ENCODE measurements at regions not wholly inside any gene's neighbourhood (a gene's known extent, or its start where the extent isn't known, plus 50 kb on each side); places are given as distances from the start of the nearest gene placed in this dataset.
"Not testable (repeated sequence)": the region's sequence is repeated elsewhere in the genome, so short reads cannot be mapped to it uniquely, and the experiment has no call there.

- intact Hi-C loops (cut with DNase I) = no loop called here
- DNase-seq (ENCODE audit: low spot score) = no peak
- no peak for ATAC-seq
Measured at GRCh38 chr9:32881948-32882347, 98.6 kb downstream of the TMEM215 start.

DNA sequence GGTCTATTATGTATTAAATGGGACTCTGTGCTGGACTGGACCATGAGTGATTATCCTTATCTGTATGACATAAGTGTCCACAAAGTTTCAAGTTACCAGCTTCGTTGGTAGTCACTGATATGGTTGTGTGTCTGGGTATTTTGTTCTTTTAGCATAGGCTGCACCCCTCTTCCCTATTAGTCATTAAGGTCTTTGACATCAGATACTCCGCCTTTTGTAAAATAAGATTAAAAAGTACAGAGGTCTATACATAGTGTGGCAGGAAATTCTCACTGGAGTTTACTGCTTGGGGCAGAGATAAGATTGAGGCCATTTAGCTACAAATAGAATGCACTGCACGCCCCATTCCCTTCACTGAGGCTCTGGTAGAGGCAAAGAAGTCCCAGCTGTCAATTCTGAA, 99.4 kb downstream of the TMEM215 start:
- DNase-seq (ENCODE audit: low spot score) (no peak), ATAC-seq (no peak)
- intact Hi-C loops (cut with DNase I) = no loop called here

DNA sequence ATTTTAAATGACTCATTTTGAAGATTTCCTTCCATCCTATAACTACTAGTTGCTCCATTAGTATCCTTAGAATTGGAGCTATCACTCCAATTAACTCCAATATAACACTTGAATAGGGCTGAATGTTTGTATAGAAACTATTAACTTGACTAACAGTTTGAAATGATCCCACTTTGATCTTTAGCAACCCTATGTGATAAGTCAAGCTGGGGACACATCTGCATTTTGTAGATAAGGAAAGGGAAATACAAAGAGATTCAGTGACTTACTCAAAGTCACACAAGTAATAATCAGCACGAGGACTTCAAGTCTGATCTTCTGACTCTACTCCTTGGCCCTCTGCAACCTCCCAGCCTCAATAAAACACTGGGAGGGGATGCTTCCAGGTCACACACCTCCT, 101.1 kb downstream of the TMEM215 start:
- no peak for DNase-seq (ENCODE audit: low spot score)
- intact Hi-C loops (cut with DNase I) = no loop called here
- ATAC-seq = no peak

DNA sequence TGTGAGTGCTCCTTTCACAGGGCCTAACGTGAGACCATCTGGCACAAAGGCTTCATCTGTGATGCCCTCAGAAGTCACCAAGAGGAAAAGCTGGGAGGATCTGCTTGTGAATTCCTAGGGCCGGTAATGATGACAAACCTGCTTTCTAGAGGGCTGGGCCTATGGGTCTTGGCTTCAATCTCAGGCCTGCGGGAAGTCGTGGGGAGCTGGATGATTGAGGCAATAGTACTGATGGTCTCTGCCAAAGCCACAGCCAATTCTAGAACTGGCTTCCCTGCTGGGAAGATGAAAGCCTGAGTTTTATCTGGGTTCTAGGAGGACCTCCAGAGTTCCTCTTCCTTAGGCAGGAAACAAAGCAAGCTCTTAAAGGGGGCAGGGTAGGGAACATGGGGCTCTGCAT, 102.7 kb downstream of the TMEM215 start:
- ATAC-seq = no peak
- intact Hi-C loops (cut with DNase I) = no loop called here
- no peak for DNase-seq (ENCODE audit: low spot score)

DNA sequence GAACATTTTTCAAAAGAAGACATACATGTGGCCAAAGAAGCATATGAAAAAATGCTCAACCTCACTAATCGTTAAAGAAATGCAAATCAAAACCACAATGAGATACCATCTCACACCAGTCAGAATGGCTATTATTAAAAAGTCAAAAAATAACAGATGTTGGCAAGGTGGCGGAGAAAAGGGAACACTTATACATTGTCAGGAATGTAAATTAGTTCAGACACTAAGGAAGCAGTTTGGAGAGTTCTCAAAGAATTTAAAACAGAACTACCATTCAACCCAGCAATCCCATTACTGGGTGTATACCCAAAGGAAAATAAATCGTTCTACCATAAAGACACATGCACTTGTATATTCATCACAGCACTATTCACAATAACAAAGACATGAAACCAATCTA, 106.9 kb downstream of the APTX start:
- DNase-seq (ENCODE audit: low spot score); intact Hi-C loops (cut with DNase I): not testable (repeated sequence)

DNA sequence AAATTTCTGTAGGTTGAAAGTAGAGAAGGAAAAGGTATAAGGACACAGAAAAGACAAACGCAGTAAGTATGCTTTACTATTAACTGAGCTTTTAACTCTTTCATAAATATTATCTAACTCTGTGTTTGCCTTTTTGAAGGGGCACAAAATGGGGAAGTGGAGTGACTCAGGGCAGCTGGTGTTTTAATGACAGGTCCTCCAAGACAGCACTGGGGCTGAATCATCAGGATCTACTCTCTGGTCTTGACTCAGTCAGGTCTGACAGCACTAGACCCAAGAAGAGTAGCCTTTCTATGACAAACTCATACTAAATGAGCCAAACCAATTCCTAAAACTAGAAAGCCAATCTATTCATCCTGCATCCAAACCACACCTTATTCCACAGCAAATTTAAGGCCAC, 102.2 kb downstream of the APTX start:
- DNase-seq (ENCODE audit: low spot score) = no peak
- intact Hi-C loops (cut with DNase I) = no loop called here
- no peak for ATAC-seq

More for the DNA sequence above, 106.9 kb downstream of the APTX start:
- ATAC-seq = not testable (repeated sequence)

DNA sequence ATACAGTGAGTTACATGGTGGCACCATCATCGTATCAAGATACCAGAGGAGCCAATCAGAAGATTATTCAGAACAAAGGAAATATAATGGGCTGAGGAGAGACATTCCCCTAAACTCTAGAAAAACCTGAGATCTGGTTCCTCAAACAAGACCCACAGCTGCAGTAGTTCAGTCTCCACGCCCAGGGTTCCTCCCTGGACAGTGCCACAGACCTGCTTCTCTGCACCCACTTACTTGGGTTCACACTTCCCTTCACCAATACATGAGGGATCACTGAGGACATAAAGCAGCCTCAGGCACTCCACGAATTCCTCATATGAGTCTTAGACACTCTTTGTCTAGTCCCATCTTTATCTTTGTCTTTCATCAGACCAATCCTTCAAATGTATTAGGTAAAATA, 101.7 kb downstream of the APTX start:
- intact Hi-C loops (cut with DNase I) = no loop called here
- DNase-seq (ENCODE audit: low spot score) = no peak
- no peak for ATAC-seq

GRCh38 chr9:32906213-32906612, 95.2 kb downstream of the APTX start:
- no peak for DNase-seq (ENCODE audit: low spot score)
- no peak for ATAC-seq
- intact Hi-C loops (cut with DNase I) = no loop called here

GRCh38 chr9:32915802-32916201, 85.6 kb downstream of the APTX start:
- intact Hi-C loops (cut with DNase I) = loop anchor here (10.0 kb wide), 1 partner anchor 1791 kb away; no protein-coding TSS in a partner anchor
- DNase-seq (ENCODE audit: low spot score) (no peak), ATAC-seq (no peak)

GRCh38 chr9:32918628-32919027, 82.8 kb downstream of the APTX start:
- DNase-seq (ENCODE audit: low spot score) (no peak), ATAC-seq (no peak)
- intact Hi-C loops (cut with DNase I) = loop anchor here (10.0 kb wide), 1 partner anchor 1794 kb away; no protein-coding TSS in a partner anchor

All from sciatic nerve (tissue), 2 donors.